ENCODE measurements at regions not wholly inside any gene's neighbourhood (a gene's known extent, or its start where the extent isn't known, plus 50 kb on each side); places are given as distances from the start of the nearest gene placed in this dataset.

- no peaks in the 10 kb centered on the region for H3K36me3 Mint-ChIP-seq (ENCODE audit: low read depth)
- no peak overlapping the region for H3K4me3 Mint-ChIP-seq
Observed at GRCh38 chr9:107839371-107839770, 349.8 kb upstream of the KLF4 start.

GRCh38 chr9:107838766-107839165 is 349.2 kb upstream of the KLF4 start:
- no peak for DNase-seq
- no peak overlapping the region for H3K27ac Mint-ChIP-seq
- H3K9me3 Mint-ChIP-seq: no peaks in the 10 kb centered on the region
- no peak overlapping the region for H3K4me3 Mint-ChIP-seq
- TF ChIP-seq CTCF (IDR thresholded peaks at IDR 0.05): no peak
- H3K27me3 Mint-ChIP-seq (ENCODE audit: low read depth, poor library complexity): peaks cover 3% of the 10 kb centered on the region
- no peaks in the 10 kb centered on the region for H3K4me1 Mint-ChIP-seq
- no peaks in the 10 kb centered on the region for H3K36me3 Mint-ChIP-seq (ENCODE audit: low read depth)

More at GRCh38 chr9:107839371-107839770, 349.8 kb upstream of the KLF4 start:
- Mint-ChIP-seq H3K27ac (no peak overlapping the region), H3K4me1 (no peaks in the 10 kb centered on the region), H3K9me3 (no peaks in the 10 kb centered on the region), H3K27me3 (ENCODE audit: low read depth, poor library complexity) (peaks cover 3% of the 10 kb centered on the region)
- DNase-seq: no peak
- no peak for TF ChIP-seq CTCF (IDR thresholded peaks at IDR 0.05)

- Mint-ChIP-seq H3K4me1 (no peaks in the 10 kb centered on the region), H3K27me3 (ENCODE audit: low read depth, poor library complexity) (peaks cover 7% of the 10 kb centered on the region), H3K4me3 (no peak overlapping the region), H3K36me3 (ENCODE audit: low read depth) (no peaks in the 10 kb centered on the region), H3K9me3 (no peaks in the 10 kb centered on the region), H3K27ac (no peak overlapping the region)
- no peak for TF ChIP-seq CTCF (IDR thresholded peaks at IDR 0.05)
- no peak for DNase-seq
Observed at GRCh38 chr9:107836300-107836699, 346.7 kb upstream of the KLF4 start.

- DNase-seq: no peak
- Mint-ChIP-seq H3K4me3 (no peak overlapping the region), H3K27ac (no peak overlapping the region), H3K27me3 (ENCODE audit: low read depth, poor library complexity) (peaks cover 7% of the 10 kb centered on the region), H3K4me1 (no peaks in the 10 kb centered on the region), H3K9me3 (peaks cover 17% of the 10 kb centered on the region), H3K36me3 (ENCODE audit: low read depth) (no peaks in the 10 kb centered on the region)
- no peak for TF ChIP-seq CTCF (IDR thresholded peaks at IDR 0.05)
Observed at GRCh38 chr9:107833295-107833694, 343.7 kb upstream of the KLF4 start.

GRCh38 chr9:107832871-107833270 is 343.3 kb upstream of the KLF4 start:
- no peak for TF ChIP-seq CTCF (IDR thresholded peaks at IDR 0.05)
- no peak for DNase-seq
- no peaks in the 10 kb centered on the region for H3K4me1 Mint-ChIP-seq
- no peak overlapping the region for H3K27ac Mint-ChIP-seq
- no peaks in the 10 kb centered on the region for H3K36me3 Mint-ChIP-seq (ENCODE audit: low read depth)
- H3K9me3 Mint-ChIP-seq: peaks cover 17% of the 10 kb centered on the region
- H3K4me3 Mint-ChIP-seq: no peak overlapping the region
- peaks cover 7% of the 10 kb centered on the region for H3K27me3 Mint-ChIP-seq (ENCODE audit: low read depth, poor library complexity)

GRCh38 chr9:107830479-107830878 is 340.9 kb upstream of the KLF4 start:
- H3K4me3 Mint-ChIP-seq: no peak overlapping the region
- no peaks in the 10 kb centered on the region for H3K4me1 Mint-ChIP-seq
- H3K27ac Mint-ChIP-seq: no peak overlapping the region
- H3K9me3 Mint-ChIP-seq: peaks cover 19% of the 10 kb centered on the region
- no peak for DNase-seq
- no peak for TF ChIP-seq CTCF (IDR thresholded peaks at IDR 0.05)
- H3K36me3 Mint-ChIP-seq (ENCODE audit: low read depth): no peaks in the 10 kb centered on the region
- H3K27me3 Mint-ChIP-seq (ENCODE audit: low read depth, poor library complexity): peaks cover 7% of the 10 kb centered on the region

Measured in nephron progenitor cell (in vitro differentiated cells).